IMR-90 (cell line): ENCODE measurements at regions not wholly inside any gene's neighbourhood (a gene's known extent, or its start where the extent isn't known, plus 50 kb on each side); places are given as distances from the start of the nearest gene placed in this dataset.

Experiments
- CHD1 ChIP-seq: IDR thresholded peaks from 2 replicates; pipeline ENCODE4 v1.6.1; 2012; ENCODE audit warnings: low read depth, low read length, improper control_type of control experiment
- MAZ ChIP-seq: IDR thresholded peaks from 2 replicates; pipeline ENCODE4 v1.6.1; 2012; ENCODE audit warnings: low read depth, mild to moderate bottlenecking, low read length, improper control_type of control experiment, moderate library complexity, borderline replicate concordance
- POLR2A ChIP-seq: IDR thresholded peaks from 2 replicates; pipeline ENCODE4 v1.6.1; 2012; ENCODE audit warnings: mild to moderate bottlenecking, low read depth, low read length
- TF ChIP-seq, protein P1 (sequence below): conservative IDR thresholded peaks from 2 replicates; pipeline ENCODE4 v1.5.1; 2012; ENCODE audit warnings: mild to moderate bottlenecking, low read depth, low read length, improper control_type of control experiment
- TF ChIP-seq, protein P2 (sequence below): fragments of 150-350 bp; IDR thresholded peaks from 2 replicates; pipeline ENCODE4 v1.6.1; 2017; ENCODE audit warnings: mild to moderate bottlenecking, antibody characterized with exemption, low read length, low read depth
- TF ChIP-seq, protein P3 (sequence below): fragments of 150-350 bp; IDR thresholded peaks from 2 replicates; pipeline ENCODE4 v1.6.1; 2016; ENCODE audit warnings: low read depth, mild to moderate bottlenecking, low read length, moderate library complexity, borderline replicate concordance

DNA sequence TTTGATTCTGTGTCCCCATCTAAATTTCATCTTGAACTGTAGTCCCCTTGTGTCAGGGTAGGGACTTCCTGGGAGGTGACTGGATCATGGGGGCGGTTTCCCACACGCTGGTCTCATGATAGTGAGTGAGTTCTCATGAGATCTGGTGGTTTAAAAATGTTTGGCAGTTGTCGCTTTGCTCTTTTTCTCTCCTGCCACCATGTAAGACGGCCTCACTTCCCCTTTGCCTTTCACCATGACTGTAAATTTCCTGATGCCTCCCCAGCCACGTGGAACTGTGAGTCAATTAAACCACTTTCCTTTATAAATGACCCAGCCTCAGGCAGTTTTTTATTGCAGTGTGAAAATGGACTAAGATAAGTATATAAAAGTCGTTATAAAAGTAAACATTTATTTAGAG lies 80.5 kb upstream of the SGK1 start:
- TF ChIP-seq POLR2A (no peak), MAZ (no peak), CHD1 (no peak)
- TF ChIP-seq, protein P1, sequence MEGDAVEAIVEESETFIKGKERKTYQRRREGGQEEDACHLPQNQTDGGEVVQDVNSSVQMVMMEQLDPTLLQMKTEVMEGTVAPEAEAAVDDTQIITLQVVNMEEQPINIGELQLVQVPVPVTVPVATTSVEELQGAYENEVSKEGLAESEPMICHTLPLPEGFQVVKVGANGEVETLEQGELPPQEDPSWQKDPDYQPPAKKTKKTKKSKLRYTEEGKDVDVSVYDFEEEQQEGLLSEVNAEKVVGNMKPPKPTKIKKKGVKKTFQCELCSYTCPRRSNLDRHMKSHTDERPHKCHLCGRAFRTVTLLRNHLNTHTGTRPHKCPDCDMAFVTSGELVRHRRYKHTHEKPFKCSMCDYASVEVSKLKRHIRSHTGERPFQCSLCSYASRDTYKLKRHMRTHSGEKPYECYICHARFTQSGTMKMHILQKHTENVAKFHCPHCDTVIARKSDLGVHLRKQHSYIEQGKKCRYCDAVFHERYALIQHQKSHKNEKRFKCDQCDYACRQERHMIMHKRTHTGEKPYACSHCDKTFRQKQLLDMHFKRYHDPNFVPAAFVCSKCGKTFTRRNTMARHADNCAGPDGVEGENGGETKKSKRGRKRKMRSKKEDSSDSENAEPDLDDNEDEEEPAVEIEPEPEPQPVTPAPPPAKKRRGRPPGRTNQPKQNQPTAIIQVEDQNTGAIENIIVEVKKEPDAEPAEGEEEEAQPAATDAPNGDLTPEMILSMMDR: no peak
- TF ChIP-seq, protein P2, sequence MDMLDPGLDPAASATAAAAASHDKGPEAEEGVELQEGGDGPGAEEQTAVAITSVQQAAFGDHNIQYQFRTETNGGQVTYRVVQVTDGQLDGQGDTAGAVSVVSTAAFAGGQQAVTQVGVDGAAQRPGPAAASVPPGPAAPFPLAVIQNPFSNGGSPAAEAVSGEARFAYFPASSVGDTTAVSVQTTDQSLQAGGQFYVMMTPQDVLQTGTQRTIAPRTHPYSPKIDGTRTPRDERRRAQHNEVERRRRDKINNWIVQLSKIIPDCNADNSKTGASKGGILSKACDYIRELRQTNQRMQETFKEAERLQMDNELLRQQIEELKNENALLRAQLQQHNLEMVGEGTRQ: no peak
- TF ChIP-seq, protein P3, sequence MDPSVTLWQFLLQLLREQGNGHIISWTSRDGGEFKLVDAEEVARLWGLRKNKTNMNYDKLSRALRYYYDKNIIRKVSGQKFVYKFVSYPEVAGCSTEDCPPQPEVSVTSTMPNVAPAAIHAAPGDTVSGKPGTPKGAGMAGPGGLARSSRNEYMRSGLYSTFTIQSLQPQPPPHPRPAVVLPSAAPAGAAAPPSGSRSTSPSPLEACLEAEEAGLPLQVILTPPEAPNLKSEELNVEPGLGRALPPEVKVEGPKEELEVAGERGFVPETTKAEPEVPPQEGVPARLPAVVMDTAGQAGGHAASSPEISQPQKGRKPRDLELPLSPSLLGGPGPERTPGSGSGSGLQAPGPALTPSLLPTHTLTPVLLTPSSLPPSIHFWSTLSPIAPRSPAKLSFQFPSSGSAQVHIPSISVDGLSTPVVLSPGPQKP: no peak
